Astrocyte of the cerebellum (primary cell): ENCODE measurements at regions not wholly inside any gene's neighbourhood (a gene's known extent, or its start where the extent isn't known, plus 50 kb on each side); places are given as distances from the start of the nearest gene placed in this dataset.
"Not testable (repeated sequence)": the region's sequence is repeated elsewhere in the genome, so short reads cannot be mapped to it uniquely, and the experiment has no call there.

Experiments
- DNase-seq: peaks from one replicate; pipeline ENCODE4 v3.0.0-alpha.2; 2011; ENCODE audit warnings: low read depth
- H3K4me3 ChIP-seq: 2 replicates; pipeline ENCODE4 v1.5.1; 2011; ENCODE audit warnings: mild to moderate bottlenecking, low read depth, low read length, moderate library complexity
- in situ Hi-C: cut with HindIII; loops from 2 replicates; pipeline ENCODE4 v1.10.0; 2017; ENCODE audit warnings: low sequenced_read_pairs
- TF ChIP-seq, protein P1 (sequence below): IDR thresholded peaks from 2 replicates; pipeline ENCODE4 v1.5.1; 2012; ENCODE audit warnings: low read length, low read depth, moderate library complexity, mild to moderate bottlenecking; ENCODE audit errors: missing control alignments

DNA sequence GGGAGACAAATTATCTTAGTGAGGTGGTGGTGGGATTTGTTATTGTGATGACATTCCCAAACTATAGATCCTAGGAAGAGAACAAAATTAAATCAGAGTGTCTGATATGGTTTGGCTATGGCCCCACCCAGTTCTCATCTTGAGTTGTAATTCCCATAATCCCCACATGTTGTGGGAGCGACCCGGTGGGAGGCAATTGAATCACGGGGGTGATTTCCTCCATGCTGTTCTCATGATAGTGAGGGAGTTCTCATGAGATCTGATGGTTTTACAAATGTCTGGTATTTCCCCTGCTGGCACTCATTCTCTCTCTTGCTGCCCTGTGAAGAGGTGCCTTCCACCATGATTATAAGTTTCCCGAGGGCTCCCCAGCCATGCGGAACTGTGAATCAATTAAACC, 62.0 kb downstream of the RPL22L1 start:
- in situ Hi-C loops: no loop called here
- no peak for DNase-seq
- no peak overlapping the region for H3K4me3 ChIP-seq
- TF ChIP-seq, protein P1, sequence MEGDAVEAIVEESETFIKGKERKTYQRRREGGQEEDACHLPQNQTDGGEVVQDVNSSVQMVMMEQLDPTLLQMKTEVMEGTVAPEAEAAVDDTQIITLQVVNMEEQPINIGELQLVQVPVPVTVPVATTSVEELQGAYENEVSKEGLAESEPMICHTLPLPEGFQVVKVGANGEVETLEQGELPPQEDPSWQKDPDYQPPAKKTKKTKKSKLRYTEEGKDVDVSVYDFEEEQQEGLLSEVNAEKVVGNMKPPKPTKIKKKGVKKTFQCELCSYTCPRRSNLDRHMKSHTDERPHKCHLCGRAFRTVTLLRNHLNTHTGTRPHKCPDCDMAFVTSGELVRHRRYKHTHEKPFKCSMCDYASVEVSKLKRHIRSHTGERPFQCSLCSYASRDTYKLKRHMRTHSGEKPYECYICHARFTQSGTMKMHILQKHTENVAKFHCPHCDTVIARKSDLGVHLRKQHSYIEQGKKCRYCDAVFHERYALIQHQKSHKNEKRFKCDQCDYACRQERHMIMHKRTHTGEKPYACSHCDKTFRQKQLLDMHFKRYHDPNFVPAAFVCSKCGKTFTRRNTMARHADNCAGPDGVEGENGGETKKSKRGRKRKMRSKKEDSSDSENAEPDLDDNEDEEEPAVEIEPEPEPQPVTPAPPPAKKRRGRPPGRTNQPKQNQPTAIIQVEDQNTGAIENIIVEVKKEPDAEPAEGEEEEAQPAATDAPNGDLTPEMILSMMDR: no peak

DNA sequence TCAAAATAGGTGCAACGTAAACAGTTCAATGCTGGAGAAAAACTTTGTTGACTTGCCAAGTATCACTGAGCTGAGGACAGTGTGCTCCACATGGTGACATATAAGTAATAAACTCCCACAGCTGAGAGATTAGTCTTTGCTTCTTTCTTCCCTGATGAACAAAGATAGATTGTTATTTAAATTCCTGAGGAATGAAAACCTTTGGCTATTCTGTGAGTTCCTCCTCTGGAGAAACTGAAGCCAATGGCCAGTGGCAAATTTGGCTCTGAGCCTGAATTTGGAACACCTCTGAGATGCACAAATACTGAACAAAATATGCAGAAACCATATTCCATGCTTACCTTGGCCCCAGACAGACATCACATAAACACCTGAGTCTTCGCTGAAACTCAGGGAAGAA, 63.3 kb downstream of the RPL22L1 start:
- TF ChIP-seq, protein P1: no peak
- in situ Hi-C loops: no loop called here
- no peak overlapping the region for H3K4me3 ChIP-seq
- DNase-seq: no peak

DNA sequence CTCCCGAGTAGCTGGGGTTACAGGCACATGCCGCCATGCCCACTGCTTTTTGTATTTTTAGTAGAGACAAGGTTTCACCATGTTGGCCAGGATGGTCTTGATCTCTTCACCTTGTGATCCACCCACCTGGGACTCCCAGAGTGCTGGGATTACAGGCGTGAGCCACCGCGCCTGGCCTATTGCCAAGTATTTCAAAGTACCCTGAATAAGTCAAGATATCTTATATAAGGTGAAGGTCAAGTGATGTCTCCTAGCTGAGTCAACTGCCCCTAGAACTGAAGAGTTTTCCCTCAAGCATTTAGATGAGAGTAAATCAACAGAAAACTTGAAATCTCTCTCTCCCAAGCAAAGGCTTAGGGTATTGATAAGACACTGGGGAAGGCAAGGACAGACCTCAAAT, 63.9 kb downstream of the RPL22L1 start:
- in situ Hi-C loops: no loop called here

DNA sequence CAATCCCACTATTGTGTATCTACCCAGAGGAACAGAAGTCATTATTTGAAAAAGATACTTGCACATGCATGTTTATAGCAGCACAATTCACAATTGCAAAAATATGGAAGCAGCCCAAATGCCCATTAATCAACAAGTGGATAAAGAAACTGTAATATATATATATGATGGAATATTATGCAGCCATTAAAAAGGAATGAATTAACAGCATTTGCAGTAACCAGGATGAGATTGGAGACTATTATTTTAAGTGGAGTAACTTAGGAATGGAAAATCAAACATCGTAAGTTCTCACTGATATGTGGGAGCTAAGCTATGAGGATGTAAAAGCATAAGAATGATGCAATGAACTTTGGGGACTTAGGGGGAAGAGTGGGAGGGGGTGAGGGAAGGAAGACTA, 64.7 kb downstream of the RPL22L1 start:
- DNase-seq, in situ Hi-C loops, H3K4me3 ChIP-seq: not testable (repeated sequence)

More for the DNA sequence above, 63.9 kb downstream of the RPL22L1 start:
- no peak for DNase-seq
- TF ChIP-seq, protein P1: no peak
- no peak overlapping the region for H3K4me3 ChIP-seq

DNA sequence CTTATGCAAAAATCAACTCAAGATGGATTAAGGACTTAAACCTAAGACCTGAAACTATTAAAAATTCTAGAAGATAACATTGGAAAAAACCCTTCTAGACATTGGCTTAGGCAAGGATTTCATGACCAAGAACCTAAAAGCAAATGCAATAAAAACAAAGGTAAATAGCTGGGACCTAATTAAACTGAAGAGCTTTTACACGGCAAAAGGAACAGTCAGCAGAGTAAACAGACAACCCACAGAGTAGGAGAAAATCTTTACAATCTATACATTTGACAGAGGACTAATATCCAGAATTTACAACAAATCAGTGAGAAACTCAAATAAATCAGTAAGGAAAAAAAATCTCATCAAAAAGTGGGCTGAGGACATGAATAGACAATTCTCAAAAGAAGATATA, 65.4 kb downstream of the RPL22L1 start:
- H3K4me3 ChIP-seq, in situ Hi-C loops, DNase-seq: not testable (repeated sequence)

DNA sequence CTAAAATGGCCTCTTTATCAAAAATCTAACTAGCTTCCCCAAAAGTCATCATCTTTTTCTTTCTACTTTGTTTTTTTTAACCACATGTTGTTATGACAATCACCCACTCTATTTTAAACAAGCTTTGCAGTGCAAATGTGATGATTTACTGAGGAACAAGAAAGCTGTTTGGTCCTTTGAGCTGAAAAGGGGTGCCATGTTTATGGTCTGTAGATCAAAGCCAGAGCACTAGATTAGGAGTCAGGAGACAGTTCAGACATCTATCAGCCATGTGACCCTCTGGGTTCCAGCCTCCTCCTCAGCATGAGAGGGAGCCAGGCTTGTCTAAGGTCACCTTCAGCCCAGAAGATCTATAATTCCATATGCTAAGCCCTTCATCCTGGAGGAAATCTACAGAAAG, 65.9 kb downstream of the RPL22L1 start:
- TF ChIP-seq, protein P1: no peak
- no peak for DNase-seq
- no peak overlapping the region for H3K4me3 ChIP-seq
- in situ Hi-C loops: no loop called here

DNA sequence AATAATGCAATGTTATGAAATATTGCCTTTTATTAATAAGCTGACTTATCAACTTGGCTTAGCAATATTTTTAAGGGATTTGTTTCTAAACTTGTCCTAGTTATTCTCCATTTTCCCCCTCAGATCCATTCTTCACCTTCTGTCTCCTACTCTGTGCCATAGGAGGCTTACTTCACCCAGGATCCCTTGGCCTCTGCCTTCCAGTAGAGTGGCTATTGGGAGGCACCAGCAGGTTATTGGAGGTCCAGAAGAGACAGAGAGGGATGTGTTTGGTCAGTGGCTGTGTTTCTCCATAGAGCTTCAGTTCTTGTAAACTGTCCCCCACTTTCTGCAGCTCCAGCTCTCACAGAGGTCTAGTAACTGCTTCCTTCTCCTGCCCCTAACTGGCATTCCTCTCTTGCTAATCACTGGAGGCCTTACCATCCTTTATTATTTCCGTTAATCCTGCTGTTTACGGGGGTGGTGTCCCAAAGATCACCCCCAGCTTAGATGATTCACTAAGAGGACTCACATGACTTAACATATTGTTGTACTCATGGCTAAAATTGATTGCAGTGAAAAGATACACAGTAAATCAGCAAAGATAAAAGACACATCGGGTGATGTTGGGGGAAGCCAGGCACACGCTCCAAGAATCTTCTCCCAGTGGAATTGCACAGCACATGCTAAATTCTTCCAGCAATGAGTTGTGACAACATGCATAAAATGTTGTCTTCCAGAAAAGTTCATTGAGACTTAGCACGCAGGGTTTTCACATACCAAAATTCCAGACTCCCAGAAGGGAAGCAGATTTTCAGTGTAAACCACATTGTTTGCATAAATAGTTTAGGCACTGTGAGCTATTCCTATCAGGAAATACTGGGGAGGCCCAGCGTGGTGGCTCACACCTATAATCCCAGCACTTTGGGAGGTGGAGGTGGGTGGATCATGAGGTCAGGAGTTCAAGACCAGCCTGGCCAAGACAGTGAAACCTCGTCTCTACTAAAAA, 67.5 kb downstream of the RPL22L1 start:
- in situ Hi-C loops: no loop called here
- DNase-seq: peak; percentile 80
- no peak overlapping the region for H3K4me3 ChIP-seq
- TF ChIP-seq, protein P1: no peak
